Thoracic aorta (tissue), 2 donors: ENCODE measurements at regions not wholly inside any gene's neighbourhood (a gene's known extent, or its start where the extent isn't known, plus 50 kb on each side); places are given as distances from the start of the nearest gene placed in this dataset.
A peak's percentile ranks its signal among the peaks of the same experiment; 100 is the strongest.

Experiments used
- ATAC-seq: fragments of 150-250 bp; one replicate; pipeline ENCODE4 v1.8.0; 2017; ENCODE audit warnings: low read depth; ENCODE audit not compliant: insufficient number of reproducible peaks, low FRiP score
- DNase-seq: peaks from one replicate; pipeline ENCODE4 v3.0.0-alpha.2; 2020; ENCODE audit warnings: low spot score
- H3K27ac ChIP-seq, 2 donors: fragments of 200-600 bp; sonication (generic); 1 replicate in 1 of 2; 2 replicates in 1 of 2; pipeline ENCODE4 v1.5.1; 2016; ENCODE audit warnings: mild to moderate bottlenecking in 2 of 2, moderate library complexity in 2 of 2
- H3K27me3 ChIP-seq: fragments of 200-600 bp; sonication (generic); replicated peaks from 2 replicates; pipeline ENCODE4 v1.6.0; 2016; ENCODE audit warnings: mild to moderate bottlenecking; ENCODE audit not compliant: insufficient read depth
- H3K36me3 ChIP-seq: fragments of 200-600 bp; sonication (generic); one replicate; pipeline ENCODE4 v1.5.1; 2016
- H3K4me1 ChIP-seq, 2 donors: fragments of 200-600 bp; sonication (generic); 1 replicate in 1 of 2; 2 replicates in 1 of 2; pipeline versions ENCODE4 v1.5.1 to v1.6.0; 2016; ENCODE audit warnings: low read depth in 2 of 2, mild to moderate bottlenecking in 1 of 2; ENCODE audit not compliant: control insufficient read depth in 1 of 2
- H3K4me3 ChIP-seq: fragments of 200-600 bp; sonication (generic); 2 replicates; pipeline ENCODE4 v1.5.1; 2016; ENCODE audit warnings: mild to moderate bottlenecking
- H3K9me3 ChIP-seq: fragments of 200-600 bp; sonication (generic); 2 replicates; pipeline ENCODE4 v1.5.1; 2016
- TF ChIP-seq, protein P1 (sequence below): fragments of 200-600 bp; sonication (generic); IDR thresholded peaks from one replicate; pipeline ENCODE4 v1.5.1; 2019; ENCODE audit warnings: antibody characterized with exemption

DNA sequence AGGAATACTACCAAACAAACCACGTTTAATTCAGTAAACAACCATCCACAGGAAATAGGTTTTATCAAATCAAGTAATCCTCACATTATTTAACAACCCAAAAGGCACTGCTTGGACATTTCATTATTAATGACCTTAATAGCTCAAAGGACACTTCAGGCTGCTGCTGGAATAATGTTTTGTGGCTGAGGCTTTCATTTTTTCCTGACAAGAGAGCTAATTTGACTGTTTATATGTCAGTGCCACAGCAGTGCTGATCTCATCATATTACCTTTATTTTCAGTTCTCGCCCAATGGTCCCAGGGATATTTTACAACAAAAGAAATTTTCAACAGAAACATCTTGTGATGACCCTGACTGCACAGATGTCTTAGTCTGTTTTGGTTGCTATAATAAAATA lies 589.8 kb upstream of the GRAMD2B start:
- DNase-seq (no peak), ATAC-seq (no peak)
- no peak overlapping the region for H3K4me3 ChIP-seq
- H3K4me1 ChIP-seq = no peaks in the 10 kb centered on the region
- H3K27me3 ChIP-seq = no peaks in the 10 kb centered on the region
- no peaks in the 10 kb centered on the region for H3K36me3 ChIP-seq
- no peaks in the 10 kb centered on the region for H3K9me3 ChIP-seq
- TF ChIP-seq, protein P1, sequence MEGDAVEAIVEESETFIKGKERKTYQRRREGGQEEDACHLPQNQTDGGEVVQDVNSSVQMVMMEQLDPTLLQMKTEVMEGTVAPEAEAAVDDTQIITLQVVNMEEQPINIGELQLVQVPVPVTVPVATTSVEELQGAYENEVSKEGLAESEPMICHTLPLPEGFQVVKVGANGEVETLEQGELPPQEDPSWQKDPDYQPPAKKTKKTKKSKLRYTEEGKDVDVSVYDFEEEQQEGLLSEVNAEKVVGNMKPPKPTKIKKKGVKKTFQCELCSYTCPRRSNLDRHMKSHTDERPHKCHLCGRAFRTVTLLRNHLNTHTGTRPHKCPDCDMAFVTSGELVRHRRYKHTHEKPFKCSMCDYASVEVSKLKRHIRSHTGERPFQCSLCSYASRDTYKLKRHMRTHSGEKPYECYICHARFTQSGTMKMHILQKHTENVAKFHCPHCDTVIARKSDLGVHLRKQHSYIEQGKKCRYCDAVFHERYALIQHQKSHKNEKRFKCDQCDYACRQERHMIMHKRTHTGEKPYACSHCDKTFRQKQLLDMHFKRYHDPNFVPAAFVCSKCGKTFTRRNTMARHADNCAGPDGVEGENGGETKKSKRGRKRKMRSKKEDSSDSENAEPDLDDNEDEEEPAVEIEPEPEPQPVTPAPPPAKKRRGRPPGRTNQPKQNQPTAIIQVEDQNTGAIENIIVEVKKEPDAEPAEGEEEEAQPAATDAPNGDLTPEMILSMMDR = no peak
- H3K27ac ChIP-seq = no peak overlapping the region

DNA sequence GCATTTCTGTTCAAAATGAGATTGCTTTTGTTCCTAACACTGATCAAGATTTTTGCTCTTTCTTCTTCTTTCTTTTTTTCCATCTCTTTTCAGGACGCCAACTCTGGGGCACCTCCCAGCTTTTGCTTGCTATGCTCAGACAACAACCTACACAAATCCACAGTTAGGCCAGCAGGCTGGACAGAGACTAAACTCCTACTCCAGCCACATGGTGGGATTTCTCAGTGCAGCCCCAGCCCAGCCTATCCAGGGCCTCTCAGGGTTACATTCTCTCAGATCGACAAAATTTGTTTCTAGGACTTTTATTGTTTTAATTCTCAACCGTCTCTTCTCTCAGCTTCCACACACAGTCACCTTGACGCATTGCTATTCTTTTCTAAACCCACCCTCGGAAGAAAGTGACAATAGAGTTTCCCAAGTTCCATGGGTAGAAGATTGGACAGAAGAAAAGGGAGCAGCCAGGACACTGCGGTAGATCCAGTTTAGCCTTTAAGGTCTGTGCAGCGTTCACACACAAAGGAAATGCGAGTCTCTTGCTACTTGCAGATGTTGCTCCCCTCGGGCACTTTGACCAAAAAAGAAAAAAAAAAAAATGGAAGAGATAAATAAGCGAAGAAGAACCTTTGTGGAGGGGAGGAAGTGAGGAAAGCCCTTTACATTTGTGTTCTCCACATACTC lies 588.6 kb upstream of the GRAMD2B start:
- TF ChIP-seq, protein P1 = no peak
- no peak overlapping the region for H3K4me3 ChIP-seq

DNA sequence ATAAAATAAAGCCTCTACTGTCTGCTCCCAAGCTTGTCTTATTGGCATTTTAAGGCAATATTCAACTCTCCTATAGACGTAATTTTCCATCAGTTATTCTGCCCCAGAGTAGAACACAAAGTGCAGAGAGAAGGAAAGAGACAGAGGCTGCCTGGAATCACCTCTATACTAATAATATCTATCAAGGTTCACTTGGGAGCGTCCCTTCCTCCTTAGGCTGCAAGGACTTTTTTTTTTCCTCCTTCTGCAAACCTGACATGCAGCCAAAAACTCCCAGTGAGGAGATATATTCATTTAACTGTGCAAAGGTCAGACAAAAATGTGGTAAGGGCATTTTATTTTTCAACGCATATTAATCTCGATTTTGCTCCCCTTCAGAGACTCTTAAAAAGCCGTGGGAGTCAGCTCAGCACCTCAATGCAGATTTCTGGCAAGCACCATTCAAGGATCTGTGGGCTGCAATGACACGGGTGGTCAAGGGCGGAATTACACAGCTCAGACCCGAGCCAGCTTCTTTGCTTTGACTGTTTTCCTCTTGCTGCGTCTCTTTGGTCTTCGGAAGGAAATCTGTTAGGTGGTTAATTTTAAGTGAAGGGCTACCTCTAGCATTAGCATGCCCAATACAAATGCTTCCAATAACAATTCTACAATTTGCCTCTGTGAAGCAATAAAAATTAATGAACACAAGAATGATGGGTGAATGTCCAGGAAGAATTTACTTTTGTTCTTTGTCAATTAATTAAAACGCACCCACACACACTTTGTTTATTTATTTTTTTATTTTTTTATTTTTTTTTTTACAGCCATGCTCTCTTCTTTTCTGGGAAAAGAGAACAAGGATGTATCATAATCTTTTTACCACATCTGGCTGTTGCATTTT lies 587.7 kb upstream of the GRAMD2B start:
- Histone ChIP-seq H3K27me3 (no peaks in the 10 kb centered on the region), H3K4me3 (no peak overlapping the region), H3K4me1 (no peaks in the 10 kb centered on the region), H3K27ac (no peak overlapping the region), H3K36me3 (no peaks in the 10 kb centered on the region), H3K9me3 (no peaks in the 10 kb centered on the region)
- TF ChIP-seq, protein P1 = peak; percentile 59
- no peak for DNase-seq
- ATAC-seq = no peak

More for the DNA sequence above, 588.6 kb upstream of the GRAMD2B start:
- Histone ChIP-seq H3K36me3 (no peaks in the 10 kb centered on the region), H3K9me3 (no peaks in the 10 kb centered on the region), H3K27ac (no peak overlapping the region), H3K4me1 (no peaks in the 10 kb centered on the region), H3K27me3 (no peaks in the 10 kb centered on the region)
- no peak for ATAC-seq
- DNase-seq = no peak

DNA sequence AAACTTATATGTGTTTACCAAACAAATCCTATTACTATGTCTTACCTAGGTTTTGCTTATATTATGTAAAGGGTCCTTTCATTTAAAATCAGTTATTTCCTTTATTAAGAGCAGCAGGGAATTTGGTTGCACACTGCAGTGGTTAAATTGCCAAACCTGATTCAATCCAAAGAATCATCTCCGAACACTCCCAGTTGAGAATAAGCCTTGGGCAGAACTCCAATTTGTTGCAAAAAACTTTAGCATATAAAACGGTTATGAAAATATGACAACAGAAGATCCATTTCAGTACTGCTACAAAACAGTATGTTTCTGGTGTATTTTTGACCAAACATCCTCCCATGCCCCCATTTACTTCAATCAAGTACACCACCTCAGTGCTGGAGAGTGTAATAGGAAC lies 587.0 kb upstream of the GRAMD2B start:
- Histone ChIP-seq H3K27ac (no peak overlapping the region), H3K4me1 (no peaks in the 10 kb centered on the region), H3K27me3 (no peaks in the 10 kb centered on the region), H3K4me3 (no peak overlapping the region), H3K9me3 (no peaks in the 10 kb centered on the region), H3K36me3 (no peaks in the 10 kb centered on the region)
- TF ChIP-seq, protein P1 = no peak
- DNase-seq (no peak), ATAC-seq (no peak)

DNA sequence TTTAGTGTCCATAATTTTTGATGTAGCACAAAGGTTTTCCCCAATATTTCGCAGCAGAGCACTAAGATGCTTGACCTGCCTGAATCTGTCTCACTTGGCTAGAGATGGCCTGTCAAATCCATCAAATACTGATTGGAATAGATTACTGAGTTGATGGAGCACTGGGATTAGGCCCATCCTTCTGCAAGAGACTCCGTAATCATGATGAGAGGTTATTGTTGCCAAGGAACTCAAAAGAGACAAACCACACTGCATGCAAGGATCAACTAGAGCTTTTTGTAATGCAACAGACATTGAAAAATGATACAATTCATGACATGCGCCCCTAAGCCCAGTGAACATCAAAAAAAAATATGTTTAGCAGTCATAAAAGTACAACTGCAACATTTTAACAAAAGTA lies 585.3 kb upstream of the GRAMD2B start:
- no peak for ATAC-seq
- DNase-seq = no peak
- Histone ChIP-seq H3K27me3 (no peaks in the 10 kb centered on the region), H3K36me3 (no peaks in the 10 kb centered on the region), H3K4me1 (no peaks in the 10 kb centered on the region), H3K4me3 (no peak overlapping the region), H3K9me3 (no peaks in the 10 kb centered on the region), H3K27ac (no peak overlapping the region)
- TF ChIP-seq, protein P1 = no peak
